Small intestine (tissue), 7 donors: ENCODE measurements at regions not wholly inside any gene's neighbourhood (a gene's known extent, or its start where the extent isn't known, plus 50 kb on each side); places are given as distances from the start of the nearest gene placed in this dataset.

Source experiments
- DNase-seq, 2 donors: peaks; one replicate each; pipeline versions ENCODE4 v3.0.0 to v3.0.0-alpha.2; 2013
- FAIRE-seq: peaks from 2 replicates; lab custom pipeline; 2012; peaks lifted over from hg19 to GRCh38; lab: Jason Lieb, UNC
- H3K27ac ChIP-seq, 3 donors: one replicate each; pipeline ENCODE4 v1.5.1; 2013; ENCODE audit warnings: low read length in 2 of 3, mild to moderate bottlenecking in 2 of 3, control low read depth in 1 of 3, inconsistent platforms in 1 of 3, low read depth in 1 of 3, moderate library complexity in 1 of 3
- H3K27me3 ChIP-seq, 3 donors: one replicate each; pipeline ENCODE4 v1.6.1; 2013; ENCODE audit warnings: low read length in 3 of 3, inconsistent platforms in 1 of 3; ENCODE audit not compliant: control insufficient read depth in 3 of 3, insufficient read depth in 3 of 3
- H3K36me3 ChIP-seq, 3 donors: one replicate each; pipeline ENCODE4 v1.6.1; 2013; ENCODE audit warnings: low read length in 3 of 3, inconsistent platforms in 1 of 3, low read depth in 1 of 3, mild to moderate bottlenecking in 1 of 3, moderate library complexity in 1 of 3; ENCODE audit not compliant: control insufficient read depth in 3 of 3, insufficient read depth in 2 of 3
- H3K4me1 ChIP-seq, 3 donors: one replicate each; pipeline ENCODE4 v1.6.1; 2013; ENCODE audit warnings: low read length in 2 of 3, inconsistent platforms in 1 of 3, low read depth in 1 of 3, mild to moderate bottlenecking in 1 of 3, moderate library complexity in 1 of 3; ENCODE audit not compliant: control insufficient read depth in 3 of 3, insufficient read depth in 2 of 3
- H3K4me3 ChIP-seq, 3 donors: one replicate each; pipeline ENCODE4 v1.5.1; 2013; ENCODE audit warnings: low read length in 3 of 3, control low read depth in 1 of 3, inconsistent platforms in 1 of 3, low read depth in 1 of 3, mild to moderate bottlenecking in 1 of 3, moderate library complexity in 1 of 3
- H3K9me3 ChIP-seq, 2 donors: one replicate each; pipeline ENCODE4 v1.6.1; 2013; ENCODE audit warnings: low read depth in 1 of 2, low read length in 1 of 2; ENCODE audit not compliant: control insufficient read depth in 2 of 2, insufficient read depth in 1 of 2
- WGBS, 3 donors: extraction: QIAGEN DNeasy Blood & Tissue Kit; methylation state at CpG; one replicate each; pipeline ENCODE4 v1.1.7; 2013; 5-methylcytosine and 5-hydroxymethylcytosine counted together
- donor health status: healthy with polysubstance abuse.
- donor health status: control.
- donor health status: control.
- donor health status: Bipolar disorder and iron deficiency.
- donor health status: healthy.

GRCh38 chr5:54851449-54851848, 133.9 kb downstream of the ESM1 start:
- DNase-seq (no peak), FAIRE-seq (no peak)
- Histone ChIP-seq H3K9me3 (no peaks in the 10 kb centered on the region), H3K4me1 (no peaks in the 10 kb centered on the region), H3K4me3 (no peak overlapping the region), H3K27ac (no peak overlapping the region), H3K36me3 (no peaks in the 10 kb centered on the region), H3K27me3 (no peaks in the 10 kb centered on the region)
- 44 to 68% (median 44%) methylated on average over 4 of the region's 4 CpGs for WGBS, 3 donors

GRCh38 chr5:54848581-54848980, 136.8 kb downstream of the ESM1 start:
- no peaks in the 10 kb centered on the region for H3K4me1 ChIP-seq
- H3K4me3 ChIP-seq, result no peak overlapping the region
- H3K27ac ChIP-seq, result no peak overlapping the region
- no peak for FAIRE-seq
- H3K36me3 ChIP-seq, result no peaks in the 10 kb centered on the region
- H3K9me3 ChIP-seq, result peaks cover 0 to 5% of the 10 kb centered on the region in 2 donors
- no peaks in the 10 kb centered on the region for H3K27me3 ChIP-seq
- no peak for DNase-seq
- WGBS, 3 donors, result 69 to 79% (median 75%) methylated on average over 5 of the region's 5 CpGs

GRCh38 chr5:54845567-54845941, 139.8 kb downstream of the ESM1 start:
- DNase-seq (no peak), FAIRE-seq (no peak)
- Histone ChIP-seq H3K36me3 (no peaks in the 10 kb centered on the region), H3K4me3 (no peak overlapping the region), H3K27me3 (no peaks in the 10 kb centered on the region), H3K4me1 (no peaks in the 10 kb centered on the region), H3K9me3 (peaks cover 0 to 5% of the 10 kb centered on the region in 2 donors), H3K27ac (no peak overlapping the region)
- 64 to 72% (median 69%) methylated on average over 3 of the region's 3 CpGs for WGBS, 3 donors

- WGBS, 3 donors, result 9 to 30% (median 18%) methylated on average over 6 of the region's 6 CpGs
- no peaks in the 10 kb centered on the region for H3K27me3 ChIP-seq
- peaks cover 0 to 5% of the 10 kb centered on the region in 2 donors for H3K9me3 ChIP-seq
- no peak overlapping the region for H3K4me3 ChIP-seq
- no peaks in the 10 kb centered on the region for H3K36me3 ChIP-seq
- peak; percentile 73 for FAIRE-seq
- H3K27ac ChIP-seq, result no peak overlapping the region
- H3K4me1 ChIP-seq, result no peaks in the 10 kb centered on the region
- DNase-seq, result peak; percentile 45 to 65
Measured at GRCh38 chr5:54844905-54845566, 140.4 kb downstream of the ESM1 start.

GRCh38 chr5:54844266-54844665, 141.1 kb downstream of the ESM1 start:
- H3K27ac ChIP-seq, result no peak overlapping the region
- no peaks in the 10 kb centered on the region for H3K36me3 ChIP-seq
- peaks cover 0 to 5% of the 10 kb centered on the region in 2 donors for H3K9me3 ChIP-seq
- DNase-seq (no peak), FAIRE-seq (no peak)
- no peaks in the 10 kb centered on the region for H3K4me1 ChIP-seq
- no peak overlapping the region for H3K4me3 ChIP-seq
- no peaks in the 10 kb centered on the region for H3K27me3 ChIP-seq
- 68 to 75% (median 68%) methylated on average over 4 of the region's 4 CpGs for WGBS, 3 donors

- Histone ChIP-seq H3K36me3 (no peaks in the 10 kb centered on the region), H3K9me3 (peaks cover 0 to 5% of the 10 kb centered on the region in 2 donors), H3K27me3 (no peaks in the 10 kb centered on the region), H3K4me3 (no peak overlapping the region), H3K27ac (no peak overlapping the region), H3K4me1 (peaks cover 0 to 16% (median 0%) of the 10 kb centered on the region in 3 donors)
- FAIRE-seq (no peak), DNase-seq (no peak)
- 88 to 97% (median 95%) methylated on average over 1 of the region's 1 CpG for WGBS, 3 donors
Measured at GRCh38 chr5:54841481-54841880, 143.9 kb downstream of the ESM1 start.

- no peaks in the 10 kb centered on the region for H3K9me3 ChIP-seq
- FAIRE-seq (no peak), DNase-seq (no peak)
- peak overlapping the region in 1 of 3 donors; percentile 55 for H3K27ac ChIP-seq
- WGBS, 3 donors, result 68 to 89% (median 72%) methylated on average over 1 of the region's 1 CpG
- no peak overlapping the region for H3K4me3 ChIP-seq
- H3K4me1 ChIP-seq, result peaks cover 0 to 26% (median 0%) of the 10 kb centered on the region in 3 donors
- H3K27me3 ChIP-seq, result no peaks in the 10 kb centered on the region
- no peaks in the 10 kb centered on the region for H3K36me3 ChIP-seq
Measured at GRCh38 chr5:54838843-54839242, 146.6 kb downstream of the ESM1 start.

- DNase-seq, result peak; percentile 56 to 59
Measured at GRCh38 chr5:54837981-54838380, 147.4 kb downstream of the ESM1 start.

GRCh38 chr5:54837093-54837492, 148.3 kb downstream of the ESM1 start:
- Histone ChIP-seq H3K9me3 (no peaks in the 10 kb centered on the region), H3K4me3 (no peak overlapping the region), H3K4me1 (peaks cover 0 to 36% (median 0%) of the 10 kb centered on the region in 3 donors), H3K27ac (no peak overlapping the region), H3K27me3 (no peaks in the 10 kb centered on the region), H3K36me3 (no peaks in the 10 kb centered on the region)
- no peak for FAIRE-seq
- DNase-seq, result no peak
- 63 to 90% (median 86%) methylated on average over 7 of the region's 7 CpGs for WGBS, 3 donors

More at GRCh38 chr5:54837981-54838380, 147.4 kb downstream of the ESM1 start:
- WGBS, 3 donors, result 16 to 59% (median 32%) methylated on average over 6 of the region's 6 CpGs
- peaks cover 0 to 32% (median 0%) of the 10 kb centered on the region in 3 donors for H3K4me1 ChIP-seq
- no peaks in the 10 kb centered on the region for H3K9me3 ChIP-seq
- no peaks in the 10 kb centered on the region for H3K36me3 ChIP-seq
- peak overlapping the region in 1 of 3 donors; percentile 55 for H3K27ac ChIP-seq
- no peak overlapping the region for H3K4me3 ChIP-seq
- no peaks in the 10 kb centered on the region for H3K27me3 ChIP-seq
- FAIRE-seq, result no peak
